Lower lobe of right lung (tissue), 2 donors: ENCODE measurements at regions not wholly inside any gene's neighbourhood (a gene's known extent, or its start where the extent isn't known, plus 50 kb on each side); places are given as distances from the start of the nearest gene placed in this dataset.
"Not testable (repeated sequence)": the region's sequence is repeated elsewhere in the genome, so short reads cannot be mapped to it uniquely, and the experiment has no call there.

Experiments
- ATAC-seq, 2 donors: fragments of 200-7000 bp; cut with Tn5 transposase; one replicate each; pipeline ENCODE4 v1.9.1; 2020 to 2022; ENCODE audit warnings: mild to moderate bottlenecking in 2 of 2, moderate library complexity in 2 of 2
- DNase-seq: peaks from one replicate; pipeline ENCODE4 v3.0.0-alpha.2; 2020
- H3K27ac ChIP-seq: fragments of 200-600 bp; one replicate; pipeline ENCODE4 v1.8.0; 2022
- H3K27me3 ChIP-seq: fragments of 200-600 bp; one replicate; pipeline ENCODE4 v1.8.0; 2022; ENCODE audit warnings: low read depth
- H3K36me3 ChIP-seq: fragments of 200-600 bp; one replicate; pipeline ENCODE4 v1.8.0; 2022; ENCODE audit warnings: mild to moderate bottlenecking
- H3K4me1 ChIP-seq: fragments of 200-600 bp; one replicate; pipeline ENCODE4 v1.8.0; 2022
- H3K4me3 ChIP-seq: fragments of 200-600 bp; one replicate; pipeline ENCODE4 v1.8.0; 2022; ENCODE audit warnings: mild to moderate bottlenecking
- H3K9me3 ChIP-seq: fragments of 200-600 bp; one replicate; pipeline ENCODE4 v1.8.0; 2022
- intact Hi-C: fragments of 100-400 bp; cut with DNase I; formaldehyde crosslinking; loops from one replicate; pipeline ENCODE4 v1.11.0; 2022
- TF ChIP-seq, protein P1 (sequence below): fragments of 200-600 bp; IDR thresholded peaks from one replicate; pipeline ENCODE4 v1.8.0; 2022; ENCODE audit warnings: antibody characterized with exemption, mild to moderate bottlenecking
- donor health status: DM: no; HTN: yes; CAD: no; lungs with severe emphysema.

DNA sequence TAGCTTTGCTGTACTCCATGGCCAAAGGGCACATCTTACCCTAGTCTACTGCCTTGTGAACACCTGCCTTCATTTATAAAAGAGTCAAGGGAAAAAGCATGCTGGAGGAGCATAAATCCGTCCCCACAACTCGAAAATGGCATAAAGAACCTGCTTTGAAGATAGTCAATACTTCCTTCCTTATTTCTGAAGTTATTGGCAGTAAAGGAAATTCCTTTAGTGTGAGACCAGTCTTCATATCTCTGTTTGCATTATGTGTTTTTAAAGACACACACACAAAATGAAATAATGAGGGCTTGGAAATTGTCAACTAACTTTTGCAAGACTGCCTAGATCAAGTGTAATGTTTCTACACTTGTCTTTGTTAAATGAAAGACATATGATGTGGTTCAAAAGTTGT is 408.4 kb downstream of the SPRY2 start:
- Histone ChIP-seq H3K9me3 (no peaks in the 10 kb centered on the region), H3K36me3 (no peaks in the 10 kb centered on the region), H3K27ac (no peak overlapping the region), H3K4me1 (no peaks in the 10 kb centered on the region), H3K27me3 (no peaks in the 10 kb centered on the region), H3K4me3 (no peak overlapping the region)
- DNase-seq (no peak), ATAC-seq (no peak)
- intact Hi-C loops: no loop called here
- TF ChIP-seq, protein P1, sequence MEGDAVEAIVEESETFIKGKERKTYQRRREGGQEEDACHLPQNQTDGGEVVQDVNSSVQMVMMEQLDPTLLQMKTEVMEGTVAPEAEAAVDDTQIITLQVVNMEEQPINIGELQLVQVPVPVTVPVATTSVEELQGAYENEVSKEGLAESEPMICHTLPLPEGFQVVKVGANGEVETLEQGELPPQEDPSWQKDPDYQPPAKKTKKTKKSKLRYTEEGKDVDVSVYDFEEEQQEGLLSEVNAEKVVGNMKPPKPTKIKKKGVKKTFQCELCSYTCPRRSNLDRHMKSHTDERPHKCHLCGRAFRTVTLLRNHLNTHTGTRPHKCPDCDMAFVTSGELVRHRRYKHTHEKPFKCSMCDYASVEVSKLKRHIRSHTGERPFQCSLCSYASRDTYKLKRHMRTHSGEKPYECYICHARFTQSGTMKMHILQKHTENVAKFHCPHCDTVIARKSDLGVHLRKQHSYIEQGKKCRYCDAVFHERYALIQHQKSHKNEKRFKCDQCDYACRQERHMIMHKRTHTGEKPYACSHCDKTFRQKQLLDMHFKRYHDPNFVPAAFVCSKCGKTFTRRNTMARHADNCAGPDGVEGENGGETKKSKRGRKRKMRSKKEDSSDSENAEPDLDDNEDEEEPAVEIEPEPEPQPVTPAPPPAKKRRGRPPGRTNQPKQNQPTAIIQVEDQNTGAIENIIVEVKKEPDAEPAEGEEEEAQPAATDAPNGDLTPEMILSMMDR: no peak

DNA sequence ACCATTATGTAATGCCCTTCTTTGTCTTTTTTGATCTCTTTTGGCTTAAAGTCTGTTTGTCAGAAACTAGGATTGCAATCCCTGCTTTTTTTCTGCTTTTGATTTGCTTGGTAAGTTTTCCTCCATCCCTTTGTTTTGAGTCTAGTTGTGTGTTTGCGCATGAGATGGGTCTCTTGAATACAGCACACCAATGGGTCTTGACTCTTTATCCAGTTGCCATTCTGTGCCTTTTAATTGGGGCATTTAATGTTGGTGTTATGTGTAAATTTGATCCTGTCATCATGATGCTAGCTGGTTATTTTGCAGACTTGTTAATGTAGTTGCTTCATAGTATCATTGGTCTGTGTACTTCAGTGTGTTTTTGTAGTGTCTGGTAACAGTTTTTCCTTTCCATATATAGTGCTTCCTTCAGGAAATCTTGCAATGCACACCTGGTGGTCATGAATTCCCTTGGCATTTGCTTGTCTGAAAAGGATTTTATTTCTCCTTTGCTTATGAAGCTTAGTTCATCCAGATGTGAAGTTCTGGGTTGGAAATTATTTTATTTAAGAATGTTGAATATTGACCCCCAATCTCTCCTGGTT is 416.9 kb downstream of the SPRY2 start:
- ATAC-seq, H3K27me3 ChIP-seq, H3K36me3 ChIP-seq, DNase-seq, H3K4me3 ChIP-seq, H3K9me3 ChIP-seq, intact Hi-C loops, H3K27ac ChIP-seq, H3K4me1 ChIP-seq: not testable (repeated sequence)

DNA sequence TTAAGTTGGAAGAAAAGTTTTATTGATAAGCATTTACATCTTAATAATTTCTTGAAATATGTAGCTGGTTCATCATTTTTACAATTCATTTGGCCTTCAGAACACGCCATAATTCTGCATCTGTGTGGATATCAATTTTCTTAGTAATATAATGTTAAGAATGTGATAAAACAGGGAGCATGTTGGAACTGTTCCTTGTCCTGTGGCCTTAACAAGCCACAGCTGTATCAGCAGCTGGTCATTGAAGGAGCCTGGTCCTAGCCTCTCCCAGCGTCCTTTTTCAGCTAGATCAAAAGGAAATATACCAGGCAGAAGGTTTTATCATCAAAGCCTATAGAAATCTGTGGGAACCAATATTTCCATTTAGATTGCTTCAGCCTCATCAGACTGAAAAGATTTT is 421.8 kb downstream of the SPRY2 start:
- ATAC-seq: no peak
- TF ChIP-seq, protein P1: no peak

DNA sequence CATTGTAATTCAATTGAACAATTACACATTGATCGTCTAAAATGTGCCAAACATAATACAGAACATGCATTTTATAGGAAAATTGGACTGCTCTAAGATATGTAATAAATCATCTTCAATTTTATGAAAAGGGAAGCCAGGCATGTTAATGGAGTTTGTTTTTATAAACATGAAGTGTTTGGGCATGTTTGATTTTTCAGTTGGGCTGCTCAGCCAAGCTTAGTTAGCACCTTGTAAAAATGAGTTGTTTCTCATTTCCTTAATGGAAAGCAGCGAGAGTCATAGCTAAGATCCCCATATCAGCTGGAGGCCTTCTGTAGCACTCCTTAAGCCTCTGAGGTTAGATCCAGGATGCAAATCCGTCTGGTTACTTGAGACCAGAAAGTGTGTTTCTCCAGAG is 422.3 kb downstream of the SPRY2 start:
- no peak for DNase-seq
- H3K9me3 ChIP-seq: no peaks in the 10 kb centered on the region
- intact Hi-C loops: no loop called here

More for the DNA sequence above, 421.8 kb downstream of the SPRY2 start:
- H3K4me3 ChIP-seq: no peak overlapping the region
- no peaks in the 10 kb centered on the region for H3K9me3 ChIP-seq
- intact Hi-C loops: no loop called here
- no peaks in the 10 kb centered on the region for H3K27me3 ChIP-seq
- H3K36me3 ChIP-seq: no peaks in the 10 kb centered on the region
- no peak overlapping the region for H3K27ac ChIP-seq
- DNase-seq: no peak
- H3K4me1 ChIP-seq: no peaks in the 10 kb centered on the region

DNA sequence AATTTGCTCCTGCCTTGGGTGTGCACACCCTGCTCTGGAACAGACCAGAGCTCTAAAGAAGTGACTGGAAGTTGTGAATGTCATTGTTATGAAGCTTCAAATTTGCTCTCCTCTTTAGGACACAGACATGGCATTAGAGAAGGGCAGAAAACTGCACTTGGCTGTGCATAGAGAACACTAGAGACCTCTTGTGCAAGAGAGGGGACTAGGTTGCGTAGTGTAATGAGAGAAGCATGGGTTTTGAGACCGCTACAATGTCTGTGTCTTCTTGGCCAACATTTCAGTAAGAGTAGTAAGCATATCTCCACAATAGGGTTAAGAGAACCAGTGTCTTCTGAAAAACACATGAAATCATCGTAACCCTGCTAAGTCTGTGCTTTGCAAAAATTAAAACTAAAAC is 423.3 kb downstream of the SPRY2 start:
- no peaks in the 10 kb centered on the region for H3K4me1 ChIP-seq
- H3K27ac ChIP-seq: no peak overlapping the region
- DNase-seq (no peak), ATAC-seq (no peak)
- no peaks in the 10 kb centered on the region for H3K27me3 ChIP-seq
- no peak overlapping the region for H3K4me3 ChIP-seq
- intact Hi-C loops: no loop called here
- H3K9me3 ChIP-seq: no peaks in the 10 kb centered on the region
- H3K36me3 ChIP-seq: no peaks in the 10 kb centered on the region
- TF ChIP-seq, protein P1: no peak

More for the DNA sequence above, 422.3 kb downstream of the SPRY2 start:
- H3K4me3 ChIP-seq: no peak overlapping the region
- no peaks in the 10 kb centered on the region for H3K27me3 ChIP-seq
- ATAC-seq: no peak
- no peaks in the 10 kb centered on the region for H3K4me1 ChIP-seq
- H3K36me3 ChIP-seq: no peaks in the 10 kb centered on the region
- H3K27ac ChIP-seq: no peak overlapping the region
- TF ChIP-seq, protein P1: no peak

DNA sequence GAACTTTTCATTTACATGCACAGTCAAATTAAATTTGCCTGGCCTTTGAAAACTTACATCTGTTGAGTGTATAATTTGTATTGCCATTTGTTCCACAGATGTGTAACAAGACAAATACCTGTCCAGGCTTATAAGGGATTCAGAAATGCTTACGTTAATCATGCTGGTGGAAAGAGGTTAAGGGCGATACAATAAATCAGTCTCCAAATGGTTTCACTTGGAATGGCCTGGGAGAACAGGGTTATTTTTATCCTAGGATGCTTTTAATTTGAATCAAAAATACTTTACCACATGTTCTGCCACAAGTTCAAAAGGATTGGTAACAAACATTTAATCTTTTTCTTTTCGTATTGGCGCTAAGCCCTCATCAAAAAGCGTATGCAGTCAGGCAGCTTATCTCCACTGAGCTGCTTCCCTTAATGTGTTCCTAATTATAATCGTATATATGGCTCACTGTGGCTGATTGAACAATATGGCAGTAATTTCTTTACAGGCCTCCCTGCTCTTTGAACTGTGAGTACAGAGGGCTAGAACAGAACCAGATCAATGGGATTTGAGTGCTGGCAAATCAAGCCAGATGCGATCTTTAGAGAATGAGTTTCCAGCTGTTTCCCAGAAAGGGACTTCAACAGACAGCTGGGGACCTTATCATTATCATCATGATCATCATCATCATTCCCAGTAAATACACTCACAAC is 425.7 kb downstream of the SPRY2 start:
- Histone ChIP-seq H3K4me1 (no peaks in the 10 kb centered on the region), H3K27me3 (no peaks in the 10 kb centered on the region), H3K27ac (no peak overlapping the region), H3K9me3 (no peaks in the 10 kb centered on the region), H3K36me3 (no peaks in the 10 kb centered on the region), H3K4me3 (no peak overlapping the region)
- ATAC-seq (no peak), DNase-seq (no peak)
- TF ChIP-seq, protein P1: no peak
- intact Hi-C loops: no loop called here
